ENCODE measurements at regions not wholly inside any gene's neighbourhood (a gene's known extent, or its start where the extent isn't known, plus 50 kb on each side); places are given as distances from the start of the nearest gene placed in this dataset.

DNA sequence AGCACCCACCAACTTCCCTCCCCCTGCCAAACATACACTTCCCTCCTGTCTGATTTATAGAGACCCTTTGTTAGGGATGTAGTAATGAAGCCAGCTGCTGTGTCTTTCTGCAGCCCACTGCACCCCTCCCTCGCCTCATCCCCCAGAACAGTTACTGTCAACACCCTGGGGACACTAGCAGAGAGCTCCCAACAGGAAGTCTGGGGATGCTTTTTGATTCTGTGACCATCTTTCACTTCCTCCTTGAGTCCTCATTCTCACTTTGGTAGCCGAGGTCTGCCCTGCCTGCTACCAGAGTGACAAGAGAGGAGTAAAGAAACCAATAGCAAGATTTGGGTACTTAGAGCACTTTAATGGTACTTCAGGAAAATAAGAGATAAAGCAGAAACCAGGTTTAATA is 201.6 kb downstream of the SATB1 start:
- no peaks in the 10 kb centered on the region for H3K36me3 Mint-ChIP-seq (ENCODE audit: low read depth)
- H3K27me3 Mint-ChIP-seq (ENCODE audit: low read depth) = no peaks in the 10 kb centered on the region
- H3K4me3 Mint-ChIP-seq (ENCODE audit: unreplicated experiment) = no peak overlapping the region
- DNase-seq (ENCODE audit: low spot score) = no peak
- H3K9me3 Mint-ChIP-seq (ENCODE audit: low read depth) = no peaks in the 10 kb centered on the region
- no peaks in the 10 kb centered on the region for H3K4me1 Mint-ChIP-seq (ENCODE audit: low read depth)
- no peak overlapping the region for H3K27ac Mint-ChIP-seq (ENCODE audit: unreplicated experiment)
- TF ChIP-seq, protein P1, sequence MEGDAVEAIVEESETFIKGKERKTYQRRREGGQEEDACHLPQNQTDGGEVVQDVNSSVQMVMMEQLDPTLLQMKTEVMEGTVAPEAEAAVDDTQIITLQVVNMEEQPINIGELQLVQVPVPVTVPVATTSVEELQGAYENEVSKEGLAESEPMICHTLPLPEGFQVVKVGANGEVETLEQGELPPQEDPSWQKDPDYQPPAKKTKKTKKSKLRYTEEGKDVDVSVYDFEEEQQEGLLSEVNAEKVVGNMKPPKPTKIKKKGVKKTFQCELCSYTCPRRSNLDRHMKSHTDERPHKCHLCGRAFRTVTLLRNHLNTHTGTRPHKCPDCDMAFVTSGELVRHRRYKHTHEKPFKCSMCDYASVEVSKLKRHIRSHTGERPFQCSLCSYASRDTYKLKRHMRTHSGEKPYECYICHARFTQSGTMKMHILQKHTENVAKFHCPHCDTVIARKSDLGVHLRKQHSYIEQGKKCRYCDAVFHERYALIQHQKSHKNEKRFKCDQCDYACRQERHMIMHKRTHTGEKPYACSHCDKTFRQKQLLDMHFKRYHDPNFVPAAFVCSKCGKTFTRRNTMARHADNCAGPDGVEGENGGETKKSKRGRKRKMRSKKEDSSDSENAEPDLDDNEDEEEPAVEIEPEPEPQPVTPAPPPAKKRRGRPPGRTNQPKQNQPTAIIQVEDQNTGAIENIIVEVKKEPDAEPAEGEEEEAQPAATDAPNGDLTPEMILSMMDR (IDR thresholded peaks at IDR 0.05) = no peak

GRCh38 chr3:18222686-18223085 is 202.5 kb downstream of the SATB1 start:
- H3K27me3 Mint-ChIP-seq (ENCODE audit: low read depth) = no peaks in the 10 kb centered on the region
- no peak overlapping the region for H3K4me3 Mint-ChIP-seq (ENCODE audit: unreplicated experiment)
- no peak overlapping the region for H3K27ac Mint-ChIP-seq (ENCODE audit: unreplicated experiment)
- H3K4me1 Mint-ChIP-seq (ENCODE audit: low read depth) = no peaks in the 10 kb centered on the region
- DNase-seq (ENCODE audit: low spot score) = no peak
- H3K36me3 Mint-ChIP-seq (ENCODE audit: low read depth) = no peaks in the 10 kb centered on the region
- H3K9me3 Mint-ChIP-seq (ENCODE audit: low read depth) = no peaks in the 10 kb centered on the region
- TF ChIP-seq, protein P1 (IDR thresholded peaks at IDR 0.05) = no peak

GRCh38 chr3:18217507-18218174 is 207.5 kb downstream of the SATB1 start:
- H3K4me3 Mint-ChIP-seq (ENCODE audit: unreplicated experiment) = no peak overlapping the region
- no peaks in the 10 kb centered on the region for H3K27me3 Mint-ChIP-seq (ENCODE audit: low read depth)
- H3K9me3 Mint-ChIP-seq (ENCODE audit: low read depth) = peaks cover 2% of the 10 kb centered on the region
- no peaks in the 10 kb centered on the region for H3K4me1 Mint-ChIP-seq (ENCODE audit: low read depth)
- TF ChIP-seq, protein P1 (IDR thresholded peaks at IDR 0.05) = no peak
- H3K27ac Mint-ChIP-seq (ENCODE audit: unreplicated experiment) = no peak overlapping the region
- no peak for DNase-seq (ENCODE audit: low spot score)
- peaks cover 1% of the 10 kb centered on the region for H3K36me3 Mint-ChIP-seq (ENCODE audit: low read depth)

DNA sequence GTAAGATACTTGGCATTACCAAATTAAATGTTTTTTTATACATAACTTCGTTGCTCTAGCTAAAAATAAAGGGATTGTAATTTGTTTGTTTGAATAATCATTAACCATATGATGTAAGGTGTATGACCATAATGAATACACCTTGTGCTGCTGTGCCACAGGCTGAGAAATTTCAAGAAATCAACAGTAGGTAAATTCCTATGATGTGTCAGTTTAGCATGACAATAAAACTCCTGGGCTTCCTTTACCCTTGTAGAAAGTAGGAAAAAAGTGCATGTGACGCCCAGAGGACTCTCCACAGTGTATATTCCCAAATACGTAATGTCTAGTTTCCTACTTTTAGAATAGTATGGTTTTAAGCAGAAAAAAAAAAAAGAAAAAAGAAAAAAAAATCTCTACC is 208.1 kb downstream of the SATB1 start:
- peaks cover 1% of the 10 kb centered on the region for H3K36me3 Mint-ChIP-seq (ENCODE audit: low read depth)
- H3K4me3 Mint-ChIP-seq (ENCODE audit: unreplicated experiment) = no peak overlapping the region
- DNase-seq (ENCODE audit: low spot score) = no peak
- no peaks in the 10 kb centered on the region for H3K27me3 Mint-ChIP-seq (ENCODE audit: low read depth)
- H3K27ac Mint-ChIP-seq (ENCODE audit: unreplicated experiment) = no peak overlapping the region
- peaks cover 2% of the 10 kb centered on the region for H3K9me3 Mint-ChIP-seq (ENCODE audit: low read depth)
- H3K4me1 Mint-ChIP-seq (ENCODE audit: low read depth) = no peaks in the 10 kb centered on the region
- TF ChIP-seq, protein P1 (IDR thresholded peaks at IDR 0.05) = no peak

- no peaks in the 10 kb centered on the region for H3K4me1 Mint-ChIP-seq (ENCODE audit: low read depth)
- TF ChIP-seq, protein P1 (IDR thresholded peaks at IDR 0.05) = no peak
- H3K9me3 Mint-ChIP-seq (ENCODE audit: low read depth) = peaks cover 2% of the 10 kb centered on the region
- H3K4me3 Mint-ChIP-seq (ENCODE audit: unreplicated experiment) = no peak overlapping the region
- DNase-seq (ENCODE audit: low spot score) = no peak
- no peak overlapping the region for H3K27ac Mint-ChIP-seq (ENCODE audit: unreplicated experiment)
- H3K27me3 Mint-ChIP-seq (ENCODE audit: low read depth) = no peaks in the 10 kb centered on the region
- peaks cover 1% of the 10 kb centered on the region for H3K36me3 Mint-ChIP-seq (ENCODE audit: low read depth)
Observed at GRCh38 chr3:18215639-18216038, 209.5 kb downstream of the SATB1 start.

Data from chondrocyte (in vitro differentiated cells).